OCI-LY1 (cell line): ENCODE measurements at regions not wholly inside any gene's neighbourhood (a gene's known extent, or its start where the extent isn't known, plus 50 kb on each side); places are given as distances from the start of the nearest gene placed in this dataset.

Source experiments
- EZH2 ChIP-seq: fragments of 200-600 bp; sonication (generic), shearing (Covaris generic); IDR thresholded peaks from 2 replicates; pipeline ENCODE4 v1.8.0; 2017; ENCODE audit warnings: borderline replicate concordance, mixed run types, mild to moderate bottlenecking, antibody characterized with exemption, low read length, moderate library complexity, mixed read lengths
- TF ChIP-seq, protein P1 (sequence below): fragments of 200-600 bp; sonication (generic), shearing (Covaris generic); IDR thresholded peaks from 2 replicates; pipeline ENCODE4 v1.5.1; 2017; ENCODE audit warnings: mild to moderate bottlenecking, antibody characterized with exemption, low read length, moderate library complexity, mixed read lengths

DNA sequence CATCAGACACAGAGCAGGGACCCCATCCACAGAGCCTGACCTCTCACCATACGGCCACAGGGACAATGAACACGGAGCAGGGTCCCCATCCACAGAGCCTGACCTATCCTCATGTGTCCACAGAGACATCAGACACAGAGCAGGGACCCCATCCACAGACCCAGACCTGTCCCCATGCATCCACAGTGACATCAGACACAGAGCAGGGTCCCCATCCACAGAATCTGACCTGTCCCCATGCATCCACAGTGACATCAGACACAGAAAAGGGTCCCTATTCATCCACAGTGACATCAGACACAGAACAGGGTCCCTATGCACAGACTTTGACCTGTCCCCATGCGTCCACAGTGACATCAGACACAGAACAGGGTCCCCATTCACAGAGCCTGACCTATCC, 325.1 kb upstream of the RAB6C start:
- TF ChIP-seq, protein P1, sequence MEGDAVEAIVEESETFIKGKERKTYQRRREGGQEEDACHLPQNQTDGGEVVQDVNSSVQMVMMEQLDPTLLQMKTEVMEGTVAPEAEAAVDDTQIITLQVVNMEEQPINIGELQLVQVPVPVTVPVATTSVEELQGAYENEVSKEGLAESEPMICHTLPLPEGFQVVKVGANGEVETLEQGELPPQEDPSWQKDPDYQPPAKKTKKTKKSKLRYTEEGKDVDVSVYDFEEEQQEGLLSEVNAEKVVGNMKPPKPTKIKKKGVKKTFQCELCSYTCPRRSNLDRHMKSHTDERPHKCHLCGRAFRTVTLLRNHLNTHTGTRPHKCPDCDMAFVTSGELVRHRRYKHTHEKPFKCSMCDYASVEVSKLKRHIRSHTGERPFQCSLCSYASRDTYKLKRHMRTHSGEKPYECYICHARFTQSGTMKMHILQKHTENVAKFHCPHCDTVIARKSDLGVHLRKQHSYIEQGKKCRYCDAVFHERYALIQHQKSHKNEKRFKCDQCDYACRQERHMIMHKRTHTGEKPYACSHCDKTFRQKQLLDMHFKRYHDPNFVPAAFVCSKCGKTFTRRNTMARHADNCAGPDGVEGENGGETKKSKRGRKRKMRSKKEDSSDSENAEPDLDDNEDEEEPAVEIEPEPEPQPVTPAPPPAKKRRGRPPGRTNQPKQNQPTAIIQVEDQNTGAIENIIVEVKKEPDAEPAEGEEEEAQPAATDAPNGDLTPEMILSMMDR, result no peak
- TF ChIP-seq EZH2, result no peak
